Psoas muscle (tissue), 7 donors: ENCODE measurements at regions not wholly inside any gene's neighbourhood (a gene's known extent, or its start where the extent isn't known, plus 50 kb on each side); places are given as distances from the start of the nearest gene placed in this dataset.
A peak's percentile ranks its signal among the peaks of the same experiment; 100 is the strongest.

Source experiments
- ATAC-seq, 4 donors: fragments of 200-7000 bp; cut with Tn5 transposase; one replicate each; pipeline ENCODE4 v1.9.1; 2020; ENCODE audit warnings: moderate library complexity in 3 of 4, mild to moderate bottlenecking in 2 of 4
- DNase-seq, 2 donors: peaks; one replicate each; pipeline ENCODE4 v3.0.0-alpha.2; 2020
- H3K27ac ChIP-seq: fragments of 200-600 bp; one replicate; pipeline ENCODE4 v1.8.0; 2022
- H3K27me3 ChIP-seq, 3 donors: fragments of 200-600 bp in 1 of 3; one replicate each; pipeline versions ENCODE4 v1.6.1 to v1.8.0; 2013 to 2022; ENCODE audit warnings: low read length in 2 of 3, mild to moderate bottlenecking in 2 of 3, moderate library complexity in 1 of 3; ENCODE audit not compliant: insufficient read depth in 3 of 3
- H3K36me3 ChIP-seq, 2 donors: fragments of 200-600 bp in 1 of 2; one replicate each; pipeline versions ENCODE4 v1.6.1 to v1.8.0; 2013 to 2022; ENCODE audit warnings: low read depth in 1 of 2, mild to moderate bottlenecking in 1 of 2, moderate library complexity in 1 of 2; ENCODE audit not compliant: insufficient read depth in 1 of 2
- H3K4me1 ChIP-seq: fragments of 200-600 bp; one replicate; pipeline ENCODE4 v1.8.0; 2022
- H3K4me3 ChIP-seq: fragments of 200-600 bp; one replicate; pipeline ENCODE4 v1.8.0; 2022; ENCODE audit warnings: mild to moderate bottlenecking
- H3K9me3 ChIP-seq: fragments of 200-600 bp; one replicate; pipeline ENCODE4 v1.8.0; 2022
- CTCF ChIP-seq: fragments of 200-600 bp; IDR thresholded peaks from one replicate; pipeline ENCODE4 v1.8.0; 2022; ENCODE audit warnings: antibody characterized with exemption
- WGBS, 3 donors: extraction: QIAGEN DNeasy Blood & Tissue Kit; methylation state at CpG; one replicate each; pipeline versions ENCODE4 v1.1.6 to v1.1.7; 2013; 5-methylcytosine and 5-hydroxymethylcytosine counted together
- intact Hi-C, 2 donors: fragments of 100-400 bp; cut with DNase I; formaldehyde crosslinking; loops; one replicate each; pipeline versions ENCODE4 v1.11.0 to v1.14.2; 2022
- donor health status: healthy with polysubstance abuse.
- donor health status: DM: no; HTN: no; CAD: no; lungs with moderate emphysema.
- donor health status: Bipolar disorder and iron deficiency.
- donor health status: healthy.
- donor health status: DM: yes; HTN: yes; CAD: no.
- donor health status: DM: no; HTN: no; CAD: no.
- donor health status: DM: yes; HTN: yes; CAD: no.

- H3K4me3 ChIP-seq = no peak overlapping the region
- intact Hi-C loops = no loop called here
- no peaks in the 10 kb centered on the region for H3K36me3 ChIP-seq
- no peak overlapping the region for H3K27ac ChIP-seq
- H3K4me1 ChIP-seq = peaks cover 3% of the 10 kb centered on the region
- 84 to 85% (median 84%) methylated on average over 4 of the region's 4 CpGs for WGBS, 3 donors
- ATAC-seq = no peak
- H3K27me3 ChIP-seq = no peaks in the 10 kb centered on the region
- peaks cover 6% of the 10 kb centered on the region for H3K9me3 ChIP-seq
- no peak for DNase-seq
- TF ChIP-seq CTCF = no peak
Measured at GRCh38 chr10:4535521-4535920, 290.5 kb upstream of the AKR1E2 start.

- ATAC-seq = no peak
- no peak for TF ChIP-seq CTCF
- intact Hi-C loops = no loop called here
- no peaks in the 10 kb centered on the region for H3K27me3 ChIP-seq
- H3K36me3 ChIP-seq = no peaks in the 10 kb centered on the region
- 92 to 94% (median 93%) methylated on average over 6 of the region's 6 CpGs for WGBS, 3 donors
- DNase-seq = no peak
- H3K4me1 ChIP-seq = peaks cover 3% of the 10 kb centered on the region
- no peak overlapping the region for H3K4me3 ChIP-seq
- H3K9me3 ChIP-seq = peaks cover 6% of the 10 kb centered on the region
- H3K27ac ChIP-seq = no peak overlapping the region
Measured at GRCh38 chr10:4533621-4534020, 292.4 kb upstream of the AKR1E2 start.

- Histone ChIP-seq H3K9me3 (peaks cover 2% of the 10 kb centered on the region), H3K27ac (no peak overlapping the region), H3K4me3 (no peak overlapping the region), H3K4me1 (peaks cover 3% of the 10 kb centered on the region), H3K36me3 (no peaks in the 10 kb centered on the region), H3K27me3 (no peaks in the 10 kb centered on the region)
- DNase-seq = no peak
- TF ChIP-seq CTCF = no peak
- 16 to 39% (median 22%) methylated on average over 1 of the region's 1 CpG for WGBS, 3 donors
- no peak for ATAC-seq
- intact Hi-C loops = no loop called here
Measured at GRCh38 chr10:4532976-4533375, 293.0 kb upstream of the AKR1E2 start.

GRCh38 chr10:4532467-4532866, 293.5 kb upstream of the AKR1E2 start:
- no peak for TF ChIP-seq CTCF
- H3K36me3 ChIP-seq = no peaks in the 10 kb centered on the region
- H3K27me3 ChIP-seq = no peaks in the 10 kb centered on the region
- intact Hi-C loops = no loop called here
- no peaks in the 10 kb centered on the region for H3K9me3 ChIP-seq
- 26 to 43% (median 31%) methylated on average over 3 of the region's 3 CpGs for WGBS, 3 donors
- H3K27ac ChIP-seq = no peak overlapping the region
- ATAC-seq = peak in 1 of 4 donors; percentile 42
- H3K4me1 ChIP-seq = peaks cover 3% of the 10 kb centered on the region
- no peak overlapping the region for H3K4me3 ChIP-seq
- DNase-seq = no peak

GRCh38 chr10:4532011-4532410, 294.0 kb upstream of the AKR1E2 start:
- H3K4me1 ChIP-seq = peaks cover 3% of the 10 kb centered on the region
- H3K4me3 ChIP-seq = no peak overlapping the region
- no peak for DNase-seq
- H3K36me3 ChIP-seq = no peaks in the 10 kb centered on the region
- no peaks in the 10 kb centered on the region for H3K27me3 ChIP-seq
- no peaks in the 10 kb centered on the region for H3K9me3 ChIP-seq
- no peak for ATAC-seq
- 27 to 54% (median 31%) methylated on average over 1 of the region's 1 CpG for WGBS, 3 donors
- no peak overlapping the region for H3K27ac ChIP-seq
- intact Hi-C loops = no loop called here
- no peak for TF ChIP-seq CTCF
